Panc1 (cell line): ENCODE measurements at regions not wholly inside any gene's neighbourhood (a gene's known extent, or its start where the extent isn't known, plus 50 kb on each side); places are given as distances from the start of the nearest gene placed in this dataset.

ENCODE experiments used
- ATAC-seq: fragments of 200-7000 bp; cut with Tn5 transposase; 2 replicates; pipeline ENCODE4 v1.9.1; 2020; ENCODE audit warnings: mild to moderate bottlenecking, moderate library complexity
- BruUV-seq: library from RNA; stranded (reverse); fragments of 400-500 nt; replicated peaks from 2 replicates; lab custom pipeline; 2021; lab: Mats Ljungman, UMichigan
- CTCF ChIA-PET: fragments of 300-600 bp; sonication (Branson Sonifier 250); formaldehyde crosslinking; loops from one replicate; lab custom pipeline; 2022; ENCODE audit warnings: antibody characterized with exemption; lab: Charles Lee
- POLR2A ChIA-PET: fragments of 300-600 bp; sonication (Branson Sonifier 250); formaldehyde crosslinking; loops from one replicate; lab custom pipeline; 2022; ENCODE audit warnings: antibody characterized with exemption; lab: Charles Lee
- DNase-seq: peaks from one replicate; pipeline ENCODE4 v3.0.0-alpha.2; 2010; ENCODE audit warnings: low read depth, low spot score
- H3K27ac ChIP-seq: 2 replicates; pipeline ENCODE4 v1.5.1; 2011; ENCODE audit warnings: mild to moderate bottlenecking, low read length, inconsistent platforms
- H3K27me3 ChIP-seq: fragments of 200-500 bp; sonication (Bioruptor generic); 2 replicates; pipeline ENCODE4 v1.6.0; 2014; ENCODE audit warnings: low read length, inconsistent platforms; ENCODE audit not compliant: control insufficient read depth, insufficient read depth
- H3K36me3 ChIP-seq: fragments of 200-500 bp; sonication (Bioruptor generic); 2 replicates; pipeline ENCODE4 v1.5.1; 2014; ENCODE audit warnings: inconsistent platforms, mild to moderate bottlenecking, low read length, moderate library complexity; ENCODE audit not compliant: control insufficient read depth, insufficient read depth
- H3K4me1 ChIP-seq: 2 replicates; pipeline ENCODE4 v1.5.1; 2011; ENCODE audit warnings: inconsistent platforms, mild to moderate bottlenecking, low read length, moderate library complexity; ENCODE audit not compliant: control insufficient read depth, insufficient read depth
- H3K4me3 ChIP-seq, 2 experiments: 2 replicates each; pipeline ENCODE4 v1.5.1; 2011 to 2012; ENCODE audit warnings: low read depth in 2 of 2, low read length in 2 of 2, mild to moderate bottlenecking in 2 of 2, inconsistent platforms in 1 of 2, moderate library complexity in 1 of 2
- H3K9me3 ChIP-seq: fragments of 200-500 bp; sonication (Bioruptor generic); 2 replicates; pipeline ENCODE4 v1.5.1; 2014; ENCODE audit warnings: low read depth, mild to moderate bottlenecking, inconsistent platforms, low read length, moderate library complexity; ENCODE audit not compliant: control insufficient read depth, insufficient read depth
- CTCF ChIP-seq: fragments of 450-650 bp; IDR thresholded peaks from 2 replicates; pipeline ENCODE4 v1.5.1; 2017; ENCODE audit warnings: mild to moderate bottlenecking
- POLR2AphosphoS5 ChIP-seq: IDR thresholded peaks from 2 replicates; pipeline ENCODE4 v1.6.1; 2012; ENCODE audit warnings: mild to moderate bottlenecking, low read depth, low read length, moderate library complexity
- REST ChIP-seq, 2 experiments: IDR thresholded peaks; 2 replicates each; pipeline ENCODE4 v1.6.1; 2011 to 2012; ENCODE audit warnings: low read depth in 2 of 2, control low read depth in 1 of 2, low read length in 1 of 2, mild to moderate bottlenecking in 1 of 2, moderate library complexity in 1 of 2; ENCODE audit not compliant: insufficient read depth in 1 of 2
- SIN3A ChIP-seq: IDR thresholded peaks from 2 replicates; pipeline ENCODE4 v1.6.1; 2012; ENCODE audit warnings: low read depth, mild to moderate bottlenecking, low read length, moderate library complexity, borderline replicate concordance; ENCODE audit not compliant: insufficient read depth
- TCF7L2 ChIP-seq: IDR thresholded peaks from 2 replicates; pipeline ENCODE4 v1.6.1; 2011; ENCODE audit warnings: mild to moderate bottlenecking, low read depth, low read length, inconsistent platforms
- in situ Hi-C: cut with HindIII; loops from 2 replicates; pipeline ENCODE4 v1.10.0; 2016; ENCODE audit warnings: low sequenced_read_pairs, low pct_unique_long_range_greater_than_20kb
- intact Hi-C: fragments of 100-400 bp; cut with micrococcal nuclease; formaldehyde crosslinking; loops from one replicate; pipeline ENCODE4 v1.10.0; 2022; ENCODE audit not compliant: unreplicated experiment

- Histone ChIP-seq H3K9me3 (no peaks in the 10 kb centered on the region), H3K4me1 (no peaks in the 10 kb centered on the region), H3K4me3 (no peak overlapping the region), H3K27ac (no peak overlapping the region), H3K36me3 (no peaks in the 10 kb centered on the region), H3K27me3 (no peaks in the 10 kb centered on the region)
- intact Hi-C loops (no loop called here), in situ Hi-C loops (no loop called here)
- ATAC-seq (no peak), DNase-seq (no peak)
- no TSS peak for BruUV-seq
- ChIA-PET POLR2A (no interaction called here), CTCF (interaction anchor here (0.7 kb wide), 1 partner anchor 26 kb away, joined by 3 read pairs; no protein-coding TSS in a partner anchor)
- TF ChIP-seq POLR2AphosphoS5 = no peak
- TF ChIP-seq REST (IDR thresholded peaks at IDR 0.05; ENCODE audit: insufficient read depth in 1 of 2, low read depth in 2 of 2, low read length in 1 of 2) = no peak
- TF ChIP-seq CTCF = no peak
- TF ChIP-seq SIN3A = no peak
- TF ChIP-seq TCF7L2 = no peak
Measured at GRCh38 chr7:106190589-106191330, 78.6 kb upstream of the SYPL1 start.

GRCh38 chr7:106187613-106188350 is 75.7 kb upstream of the SYPL1 start:
- POLR2A ChIA-PET = no interaction called here
- no peak for TF ChIP-seq SIN3A
- no peak for TF ChIP-seq TCF7L2
- no peak for TF ChIP-seq REST (IDR thresholded peaks at IDR 0.05; ENCODE audit: insufficient read depth in 1 of 2, low read depth in 2 of 2, low read length in 1 of 2)
- TF ChIP-seq CTCF = no peak
- TF ChIP-seq POLR2AphosphoS5 = no peak
- intact Hi-C loops = no loop called here
- Histone ChIP-seq H3K4me1 (no peaks in the 10 kb centered on the region), H3K27me3 (no peaks in the 10 kb centered on the region), H3K9me3 (no peaks in the 10 kb centered on the region), H3K27ac (no peak overlapping the region), H3K4me3 (no peak overlapping the region), H3K36me3 (no peaks in the 10 kb centered on the region)
- in situ Hi-C loops = no loop called here
- DNase-seq = no peak
- BruUV-seq = no TSS peak
- no peak for ATAC-seq
- CTCF ChIA-PET = no interaction called here
